ENCODE measurements at regions not wholly inside any gene's neighbourhood (a gene's known extent, or its start where the extent isn't known, plus 50 kb on each side); places are given as distances from the start of the nearest gene placed in this dataset.
A peak's percentile ranks its signal among the peaks of the same experiment; 100 is the strongest.
"Not testable (repeated sequence)": the region's sequence is repeated elsewhere in the genome, so short reads cannot be mapped to it uniquely, and the experiment has no call there.

GRCh38 chr13:65959305-65959704, 1270.8 kb downstream of the PCDH9 start:
- DNase-seq = no peak

DNA sequence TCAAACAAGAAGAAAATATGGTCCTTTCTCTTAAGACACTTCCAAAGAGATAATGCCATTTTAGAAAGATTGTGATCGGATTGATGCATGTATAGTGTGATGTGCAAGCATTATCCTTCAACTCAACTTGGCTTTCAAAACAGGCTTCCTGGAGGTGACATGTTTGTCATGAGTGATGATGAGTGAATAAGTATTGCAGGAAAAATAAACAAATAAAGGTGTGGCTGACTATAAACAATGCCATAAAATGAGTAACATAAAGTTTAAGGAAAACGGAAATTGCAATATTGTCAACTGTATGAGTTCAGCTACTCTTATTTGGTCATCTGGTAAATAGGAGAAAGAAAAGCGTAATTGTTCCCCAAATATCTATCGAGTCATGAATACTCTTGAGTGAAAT, 1283.7 kb downstream of the PCDH9 start:
- DNase-seq = no peak

- DNase-seq = no peak
Observed at GRCh38 chr13:65943708-65944107, 1286.4 kb downstream of the PCDH9 start.

GRCh38 chr13:65943024-65943423, 1287.1 kb downstream of the PCDH9 start:
- no peak for DNase-seq

DNA sequence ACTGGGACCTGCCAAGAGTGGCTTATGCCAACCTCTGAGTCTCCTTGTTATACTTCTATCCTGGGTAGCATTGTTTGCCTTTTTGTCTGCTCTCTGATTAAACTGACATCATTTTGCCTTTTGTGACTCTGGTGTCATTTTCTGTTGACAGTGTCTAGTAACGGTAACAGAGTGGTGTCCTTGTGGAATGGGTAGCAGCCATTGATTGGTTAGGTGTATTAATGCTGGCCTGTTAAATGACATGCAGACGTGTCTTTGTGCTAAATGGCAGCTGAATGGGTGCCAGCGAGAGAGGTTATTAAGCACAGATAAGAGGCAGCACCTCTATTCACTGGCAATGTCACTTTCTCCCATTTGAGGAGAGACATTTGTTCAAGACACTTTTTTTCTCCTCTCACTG, 1289.4 kb downstream of the PCDH9 start:
- no peak for DNase-seq

DNA sequence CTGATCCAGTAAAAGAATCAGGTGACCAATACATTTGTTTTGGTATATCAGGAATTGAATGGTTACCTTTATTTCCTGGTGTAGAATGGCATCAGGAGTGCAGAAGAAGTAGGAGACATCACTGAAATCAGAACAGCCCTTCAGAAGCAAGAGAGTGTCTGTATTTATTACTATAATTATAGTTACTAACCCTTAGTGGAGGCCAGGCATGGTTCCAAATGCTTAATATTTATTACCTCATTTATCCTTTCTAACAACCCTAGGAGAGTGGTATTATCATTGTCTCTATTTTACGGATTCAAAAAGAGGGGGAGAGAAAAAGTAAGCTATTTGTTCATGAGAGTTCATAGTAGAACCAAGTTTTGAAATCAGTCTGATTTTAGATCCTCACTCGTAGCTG, 1292.9 kb downstream of the PCDH9 start:
- DNase-seq = no peak

GRCh38 chr13:65936249-65936648, 1293.9 kb downstream of the PCDH9 start:
- DNase-seq = no peak

GRCh38 chr13:65932587-65933239, 1297.4 kb downstream of the PCDH9 start:
- no peak for DNase-seq

- DNase-seq = no peak
Observed at GRCh38 chr13:65932013-65932412, 1298.1 kb downstream of the PCDH9 start.

DNA sequence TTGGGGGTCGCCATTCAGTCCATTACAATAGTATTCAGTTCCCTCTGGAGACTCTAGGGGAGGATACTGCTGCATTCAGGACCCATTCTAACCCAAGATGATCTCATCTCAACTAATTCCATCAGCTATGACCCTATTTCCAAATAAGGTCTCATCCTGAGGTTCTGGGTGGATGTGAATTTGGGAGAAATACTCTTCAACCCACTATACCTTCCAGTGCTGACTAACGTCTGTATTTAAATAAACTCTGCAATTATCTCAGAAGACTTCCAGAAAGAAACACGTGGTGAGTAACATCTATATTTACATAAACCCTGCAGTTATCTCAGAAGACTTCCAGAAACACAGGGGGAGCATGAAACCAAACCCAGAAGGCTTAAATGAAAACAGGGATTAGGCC, 1300.7 kb downstream of the PCDH9 start:
- DNase-seq = no peak

DNA sequence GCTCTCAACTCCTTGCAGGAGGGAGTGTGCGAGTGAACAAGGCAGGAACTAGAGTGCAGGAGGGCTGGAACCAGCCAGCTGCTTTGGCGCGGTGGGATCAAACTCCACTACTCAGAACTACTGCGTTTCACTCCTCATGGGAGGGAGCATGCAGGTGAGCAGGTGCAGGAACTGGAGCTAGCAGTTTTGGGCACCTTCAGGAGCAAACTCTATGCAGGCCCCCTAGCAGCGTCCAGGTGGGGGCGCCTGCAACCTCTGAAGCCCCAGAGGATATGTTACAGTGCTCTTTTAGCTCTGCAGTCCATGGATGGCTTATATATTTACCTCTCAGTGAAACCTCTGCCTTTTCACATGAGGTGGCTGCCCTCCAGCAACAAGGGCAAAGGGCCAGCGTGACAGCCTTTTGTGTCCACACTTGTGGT, 1303.4 kb downstream of the PCDH9 start:
- peak in 14 of 56 donors; percentile 0 to 48 (median 3) for DNase-seq

DNA sequence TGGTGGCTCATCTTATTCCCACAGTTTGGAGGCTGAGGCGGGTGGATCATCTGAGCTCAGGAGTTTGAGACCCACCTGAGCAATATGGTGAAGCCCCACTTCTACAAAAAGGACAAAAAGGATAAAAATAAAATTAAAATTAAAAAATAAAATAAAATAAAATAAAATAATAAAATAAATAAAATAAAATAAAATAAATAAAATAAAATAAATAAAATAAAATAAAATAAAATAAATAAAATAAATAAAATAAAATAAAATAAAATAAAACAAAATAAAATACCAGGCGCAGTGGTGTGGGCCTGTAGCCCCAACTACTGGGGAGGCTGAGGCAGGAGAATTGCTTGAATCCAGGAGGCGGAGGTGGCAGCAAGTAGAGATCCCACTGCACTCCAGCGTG, 1307.3 kb downstream of the PCDH9 start:
- DNase-seq = not testable (repeated sequence)

DNA sequence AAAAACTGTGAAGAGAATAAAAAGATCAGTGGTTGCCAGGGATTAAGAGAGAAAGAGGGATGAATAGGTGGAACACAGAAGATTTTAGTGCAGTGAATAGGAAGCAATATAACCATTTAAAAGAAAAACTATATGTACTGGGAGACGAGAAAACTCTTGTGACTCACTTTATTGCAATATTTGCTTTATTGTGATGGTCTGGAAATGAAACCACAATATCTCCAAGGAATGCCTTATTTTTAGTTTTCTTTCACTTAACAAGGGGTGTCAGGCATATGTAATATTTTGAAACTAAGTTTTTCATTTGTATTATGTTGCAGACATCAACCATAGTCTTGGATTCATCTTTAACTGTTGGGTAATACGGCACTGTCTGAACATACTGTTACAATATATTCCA, 1308.2 kb downstream of the PCDH9 start:
- DNase-seq = no peak

DNA sequence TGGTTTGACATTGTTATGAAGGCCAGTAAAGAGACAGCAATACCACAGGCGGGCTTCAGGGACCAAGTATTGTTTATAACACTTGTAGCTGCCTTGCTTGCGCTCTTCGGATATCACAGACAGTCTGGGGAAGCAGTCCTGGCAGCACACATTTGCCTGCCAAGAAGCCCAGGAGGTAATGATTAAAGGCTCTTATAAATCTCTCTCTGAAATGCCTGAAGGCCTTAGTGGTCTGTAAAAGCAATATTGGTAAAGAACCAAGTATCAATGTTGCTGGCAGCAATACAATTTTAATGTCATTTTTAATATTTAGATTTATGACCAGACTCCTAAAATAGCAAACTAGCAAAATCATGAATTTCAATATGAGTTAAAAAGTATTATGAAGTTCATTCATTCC, 1312.4 kb downstream of the PCDH9 start:
- DNase-seq = no peak

- no peak for DNase-seq
Observed at GRCh38 chr13:65915195-65915594, 1314.9 kb downstream of the PCDH9 start.

DNA sequence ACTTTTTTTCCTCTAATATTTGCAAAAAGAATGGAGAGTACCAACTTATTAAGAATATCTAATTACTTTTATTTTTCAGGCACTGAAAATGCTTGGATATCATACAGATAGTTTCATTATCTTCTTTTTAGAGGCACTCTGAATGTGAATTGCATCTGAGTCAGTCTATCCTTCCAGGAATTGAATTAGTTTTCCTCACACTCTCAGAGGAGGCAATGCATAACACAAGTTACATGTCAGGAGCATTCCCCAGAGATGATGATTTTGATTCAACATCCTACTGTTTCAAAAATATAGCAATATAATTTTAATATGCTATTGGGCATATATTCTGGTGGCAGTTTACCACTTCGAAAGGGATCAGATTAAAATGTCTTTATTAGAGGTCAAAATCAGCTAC, 1315.4 kb downstream of the PCDH9 start:
- DNase-seq = no peak

GRCh38 chr13:65913173-65913572, 1317.0 kb downstream of the PCDH9 start:
- no peak for DNase-seq

- DNase-seq = no peak
Observed at GRCh38 chr13:65912516-65912915, 1317.6 kb downstream of the PCDH9 start.

DNA sequence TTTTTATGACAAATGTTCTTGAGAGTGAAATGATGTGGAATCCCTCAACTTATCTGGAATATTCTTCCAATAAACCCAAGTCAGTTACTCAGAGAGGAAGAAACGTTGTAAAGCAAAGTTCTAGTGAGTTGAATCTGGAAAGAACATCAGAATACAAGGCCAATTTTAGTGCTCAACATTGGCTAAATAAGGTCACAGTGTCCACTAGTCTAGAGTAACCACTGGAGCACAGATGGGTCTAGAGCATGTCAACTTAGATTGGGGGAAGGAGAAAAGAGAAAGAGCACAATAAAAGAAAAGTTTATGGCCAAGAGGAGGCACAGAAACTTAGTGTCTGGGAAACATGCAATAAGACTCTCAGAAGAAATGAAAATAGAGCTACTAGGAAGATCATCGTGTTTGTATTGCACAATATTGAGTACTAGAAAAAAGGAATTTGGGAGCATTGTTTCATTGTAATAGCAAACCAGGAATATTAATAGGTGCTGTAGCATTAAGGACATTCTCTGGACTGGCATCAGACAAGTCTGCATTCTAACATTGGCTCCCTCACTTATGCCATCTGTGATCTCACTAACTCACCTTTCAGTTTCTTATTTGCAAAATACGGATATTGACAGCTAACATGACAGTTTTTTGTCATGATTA, 1318.5 kb downstream of the PCDH9 start:
- no peak for DNase-seq

DNA sequence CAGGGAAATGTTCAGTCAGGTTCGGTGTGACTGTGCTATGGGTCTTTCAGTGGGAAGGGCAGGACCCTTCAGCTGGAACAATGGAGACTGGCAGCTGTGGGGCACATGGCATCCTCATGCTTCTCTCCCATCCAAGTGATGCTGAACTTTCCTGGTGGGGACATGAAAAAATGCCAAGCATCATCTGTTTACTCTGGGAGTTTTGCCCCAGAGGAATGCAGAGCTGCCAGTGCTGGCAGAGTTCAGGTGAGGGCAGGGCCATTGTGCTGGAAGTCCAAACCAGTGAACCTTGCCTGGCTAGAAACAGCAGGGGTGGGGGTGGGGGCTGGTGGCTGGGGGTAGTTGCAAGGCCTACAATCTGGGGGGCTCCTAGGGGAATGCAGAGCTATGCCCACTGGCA, 1320.6 kb downstream of the PCDH9 start:
- DNase-seq = no peak

- no peak for DNase-seq
Observed at GRCh38 chr13:65907666-65908525, 1322.2 kb downstream of the PCDH9 start.

DNA sequence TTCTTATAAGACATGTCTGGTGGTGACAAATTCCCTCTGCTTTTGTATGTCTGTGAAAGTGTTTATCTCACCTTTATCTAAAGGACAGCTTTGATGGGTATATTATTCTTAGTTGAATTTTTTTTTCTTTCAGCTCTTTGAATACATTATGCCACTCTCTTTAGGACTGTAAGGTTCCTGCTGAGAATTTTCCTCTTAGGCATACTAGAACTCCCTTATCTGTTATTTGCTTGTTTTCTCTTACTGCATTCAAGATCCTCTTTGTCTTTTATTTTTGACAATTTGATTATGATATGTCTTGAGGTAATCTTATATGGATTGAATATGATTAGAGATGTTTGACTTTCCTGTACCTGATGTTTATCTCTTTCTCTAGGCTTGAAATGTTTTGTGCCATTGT, 1328.4 kb downstream of the PCDH9 start:
- no peak for DNase-seq

- DNase-seq = no peak
Observed at GRCh38 chr13:65894049-65894448, 1336.1 kb downstream of the PCDH9 start.

Measured in nucleus accumbens (tissue), 56 donors.